H9 (cell line): ENCODE measurements at regions not wholly inside any gene's neighbourhood (a gene's known extent, or its start where the extent isn't known, plus 50 kb on each side); places are given as distances from the start of the nearest gene placed in this dataset.

ENCODE experiments used
- DNase-seq: peaks from one replicate; pipeline ENCODE4 v3.0.0-alpha.2; 2017
- H2AFZ ChIP-seq: one replicate; pipeline ENCODE4 v1.6.1; 2013; ENCODE audit warnings: mild to moderate bottlenecking, low read length, control low read depth, moderate library complexity
- H2AK5ac ChIP-seq: 2 replicates; pipeline ENCODE4 v1.6.1; 2013; ENCODE audit warnings: low read length, control low read depth, mixed read lengths; ENCODE audit not compliant: insufficient read length
- H2BK120ac ChIP-seq: one replicate; pipeline ENCODE4 v1.6.1; 2013; ENCODE audit warnings: low read depth, mild to moderate bottlenecking, low read length, control low read depth, inconsistent platforms; ENCODE audit not compliant: poor library complexity, severe bottlenecking
- H2BK12ac ChIP-seq: 2 replicates; pipeline ENCODE4 v1.6.1; 2013; ENCODE audit warnings: low read length, control low read depth, mixed read lengths, low read depth; ENCODE audit not compliant: insufficient read length
- H2BK15ac ChIP-seq: 2 replicates; pipeline ENCODE4 v1.6.1; 2013; ENCODE audit warnings: low read depth, low read length, control low read depth
- H2BK20ac ChIP-seq: one replicate; pipeline ENCODE4 v1.6.1; 2013; ENCODE audit warnings: low read depth, mild to moderate bottlenecking, low read length, control low read depth, inconsistent platforms; ENCODE audit not compliant: poor library complexity, severe bottlenecking
- H2BK5ac ChIP-seq: 2 replicates; pipeline ENCODE4 v1.6.1; 2013; ENCODE audit warnings: low read length, control low read depth, mixed read lengths; ENCODE audit not compliant: insufficient read length
- H3K14ac ChIP-seq: 2 replicates; pipeline ENCODE4 v1.6.1; 2013; ENCODE audit warnings: low read length, control low read depth; ENCODE audit not compliant: insufficient read depth
- H3K18ac ChIP-seq: 2 replicates; pipeline ENCODE4 v1.6.1; 2013; ENCODE audit warnings: low read depth, mild to moderate bottlenecking, mixed read lengths, low read length, control low read depth; ENCODE audit not compliant: insufficient read length
- H3K23ac ChIP-seq: 2 replicates; pipeline ENCODE4 v1.6.1; 2013; ENCODE audit warnings: low read length, control low read depth, mixed read lengths, low read depth; ENCODE audit not compliant: insufficient read length
- H3K23me2 ChIP-seq: 2 replicates; pipeline ENCODE4 v1.6.1; 2013; ENCODE audit warnings: low read depth, mild to moderate bottlenecking, mixed read lengths, low read length, control low read depth; ENCODE audit not compliant: insufficient read length, poor library complexity, severe bottlenecking
- H3K27ac ChIP-seq: 2 replicates; pipeline ENCODE4 v1.5.1; 2013; ENCODE audit warnings: low read length, control low read depth, mixed read lengths, low read depth; ENCODE audit not compliant: insufficient read length
- H3K27me3 ChIP-seq: 2 replicates; pipeline ENCODE4 v1.6.1; 2013; ENCODE audit warnings: low read length, control low read depth, inconsistent platforms; ENCODE audit not compliant: insufficient read depth
- H3K4ac ChIP-seq: 2 replicates; pipeline ENCODE4 v1.6.1; 2013; ENCODE audit warnings: low read depth, mild to moderate bottlenecking, control low read depth, inconsistent platforms, low read length, moderate library complexity
- H3K4me1 ChIP-seq: 2 replicates; pipeline ENCODE4 v1.6.1; 2013; ENCODE audit warnings: low read length, control low read depth, inconsistent platforms; ENCODE audit not compliant: insufficient read depth
- H3K4me2 ChIP-seq: 2 replicates; pipeline ENCODE4 v1.6.1; 2013; ENCODE audit warnings: low read length, control low read depth, mixed read lengths; ENCODE audit not compliant: insufficient read length, insufficient read depth
- H3K56ac ChIP-seq: 2 replicates; pipeline ENCODE4 v1.6.1; 2013; ENCODE audit warnings: low read depth, mild to moderate bottlenecking, mixed read lengths, low read length, control low read depth; ENCODE audit not compliant: insufficient read length
- H3K79me1 ChIP-seq: 2 replicates; pipeline ENCODE4 v1.6.1; 2013; ENCODE audit warnings: low read depth, mild to moderate bottlenecking, moderate library complexity, low read length, control low read depth, inconsistent platforms; ENCODE audit not compliant: insufficient read depth, poor library complexity, severe bottlenecking
- H3K79me2 ChIP-seq: 2 replicates; pipeline ENCODE4 v1.6.1; 2013; ENCODE audit warnings: low read length, control low read depth, inconsistent platforms; ENCODE audit not compliant: insufficient read depth
- H3K9ac ChIP-seq: 2 replicates; pipeline ENCODE4 v1.6.1; 2013; ENCODE audit warnings: low read length, control low read depth, mixed read lengths; ENCODE audit not compliant: insufficient read length; ENCODE audit errors: extremely low read depth
- H3K9me3 ChIP-seq: one replicate; pipeline ENCODE4 v1.6.1; 2013; ENCODE audit warnings: low read depth, low read length, inconsistent platforms; ENCODE audit not compliant: control insufficient read depth
- H3T11ph ChIP-seq: one replicate; pipeline ENCODE4 v1.6.1; 2013; ENCODE audit warnings: mild to moderate bottlenecking, low read length, control low read depth, inconsistent platforms
- H4K20me1 ChIP-seq: one replicate; pipeline ENCODE4 v1.6.1; 2013; ENCODE audit not compliant: control insufficient read depth, insufficient read length, insufficient read depth
- H4K5ac ChIP-seq: 2 replicates; pipeline ENCODE4 v1.6.1; 2013; ENCODE audit warnings: low read depth, mild to moderate bottlenecking, mixed read lengths, low read length, control low read depth; ENCODE audit not compliant: insufficient read length
- H4K8ac ChIP-seq: replicated peaks from 2 replicates; pipeline ENCODE4 v1.6.1; 2013; ENCODE audit warnings: low read length, control low read depth, mixed read lengths, low read depth; ENCODE audit not compliant: insufficient read length
- H4K91ac ChIP-seq: 2 replicates; pipeline ENCODE4 v1.6.1; 2013; ENCODE audit warnings: low read depth, mild to moderate bottlenecking, moderate library complexity, mixed read lengths, low read length, control low read depth; ENCODE audit not compliant: insufficient read length
- H3K27ac Mint-ChIP-seq, 3 experiments: 2 replicates in 2 of 3; 3 replicates in 1 of 3; pipeline ENCODE4 v1.8.0; 2020 to 2021; ENCODE audit warnings: mixed read lengths in 3 of 3, mild to moderate bottlenecking in 1 of 3, moderate library complexity in 1 of 3
- H3K27me3 Mint-ChIP-seq: 2 replicates; pipeline ENCODE4 v1.8.0; 2021; ENCODE audit warnings: low read depth, mild to moderate bottlenecking, moderate library complexity, mixed read lengths
- H3K36me3 Mint-ChIP-seq, 3 experiments: 2 replicates in 2 of 3; 3 replicates in 1 of 3; pipeline ENCODE4 v1.8.0; 2020 to 2021; ENCODE audit warnings: low read depth in 3 of 3, mixed read lengths in 3 of 3; ENCODE audit not compliant: insufficient read depth in 1 of 3
- H3K4me1 Mint-ChIP-seq, 2 experiments: 2 replicates each; pipeline ENCODE4 v1.8.0; 2020; ENCODE audit warnings: mixed read lengths in 2 of 2
- H3K4me3 Mint-ChIP-seq, 2 experiments: 2 replicates in 1 of 2; 3 replicates in 1 of 2; pipeline ENCODE4 v1.8.0; 2020 to 2021; ENCODE audit warnings: mild to moderate bottlenecking in 2 of 2, mixed read lengths in 2 of 2, moderate library complexity in 1 of 2
- H3K9me3 Mint-ChIP-seq, 2 experiments: 2 replicates in 1 of 2; 3 replicates in 1 of 2; pipeline ENCODE4 v1.8.0; 2020; ENCODE audit warnings: mild to moderate bottlenecking in 2 of 2, mixed read lengths in 2 of 2, moderate library complexity in 1 of 2
- WGBS: extraction: QIAGEN DNeasy Blood & Tissue Kit; methylation state at CpG from one replicate; pipeline ENCODE4 v1.1.7; 2013; ENCODE audit warnings: missing lambda C conversion rate, low lambda C conversion rate, mixed read lengths; ENCODE audit not compliant: insufficient read length; ENCODE audit errors: extremely low coverage; 5-methylcytosine and 5-hydroxymethylcytosine counted together
- TF ChIP-seq, protein P1 (sequence below): fragments of 200-600 bp; sonication (generic); conservative IDR thresholded peaks from 3 replicates; pipeline ENCODE4 v1.8.0; 2021; ENCODE audit warnings: antibody characterized with exemption, mild to moderate bottlenecking

DNA sequence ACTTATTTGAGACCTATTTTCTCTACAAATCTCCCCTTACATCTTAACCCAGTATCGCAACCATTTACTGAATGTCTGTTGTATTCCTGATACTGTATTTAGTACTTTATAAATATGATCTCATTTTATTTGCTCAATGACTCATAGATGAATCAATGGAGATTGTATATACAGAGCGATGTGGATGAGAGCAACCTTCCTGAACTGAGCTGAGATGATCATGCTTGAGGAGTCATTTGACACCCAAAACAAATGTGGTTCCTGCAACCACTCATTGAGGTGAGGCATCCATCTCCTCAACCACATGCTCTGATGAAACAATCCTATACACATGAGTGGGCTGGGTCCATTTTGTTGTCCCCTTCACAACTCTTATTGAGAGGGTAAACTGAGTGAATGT, 250.0 kb downstream of the CDC14C start:
- Histone ChIP-seq H2AK5ac (no peak overlapping the region), H3K56ac (no peak overlapping the region), H2BK20ac (no peak overlapping the region), H4K20me1 (no peaks in the 10 kb centered on the region), H3K4me2 (no peak overlapping the region), H4K8ac (no peak overlapping the region), H2AFZ (no peak overlapping the region), H3K4ac (no peak overlapping the region), H3K18ac (no peak overlapping the region), H3K23me2 (no peaks in the 10 kb centered on the region), H3T11ph (no peak overlapping the region), H3K4me1 (no peaks in the 10 kb centered on the region), H3K9ac (no peak overlapping the region), H2BK120ac (no peak overlapping the region), H4K5ac (no peak overlapping the region), H3K79me2 (no peaks in the 10 kb centered on the region), H3K27me3 (no peaks in the 10 kb centered on the region), H2BK5ac (no peak overlapping the region), H3K27ac (no peak overlapping the region), H4K91ac (no peak overlapping the region), H3K9me3 (no peaks in the 10 kb centered on the region), H2BK12ac (no peak overlapping the region), H3K14ac (no peak overlapping the region), H2BK15ac (no peak overlapping the region), H3K23ac (no peak overlapping the region), H3K79me1 (no peaks in the 10 kb centered on the region)
- TF ChIP-seq, protein P1, sequence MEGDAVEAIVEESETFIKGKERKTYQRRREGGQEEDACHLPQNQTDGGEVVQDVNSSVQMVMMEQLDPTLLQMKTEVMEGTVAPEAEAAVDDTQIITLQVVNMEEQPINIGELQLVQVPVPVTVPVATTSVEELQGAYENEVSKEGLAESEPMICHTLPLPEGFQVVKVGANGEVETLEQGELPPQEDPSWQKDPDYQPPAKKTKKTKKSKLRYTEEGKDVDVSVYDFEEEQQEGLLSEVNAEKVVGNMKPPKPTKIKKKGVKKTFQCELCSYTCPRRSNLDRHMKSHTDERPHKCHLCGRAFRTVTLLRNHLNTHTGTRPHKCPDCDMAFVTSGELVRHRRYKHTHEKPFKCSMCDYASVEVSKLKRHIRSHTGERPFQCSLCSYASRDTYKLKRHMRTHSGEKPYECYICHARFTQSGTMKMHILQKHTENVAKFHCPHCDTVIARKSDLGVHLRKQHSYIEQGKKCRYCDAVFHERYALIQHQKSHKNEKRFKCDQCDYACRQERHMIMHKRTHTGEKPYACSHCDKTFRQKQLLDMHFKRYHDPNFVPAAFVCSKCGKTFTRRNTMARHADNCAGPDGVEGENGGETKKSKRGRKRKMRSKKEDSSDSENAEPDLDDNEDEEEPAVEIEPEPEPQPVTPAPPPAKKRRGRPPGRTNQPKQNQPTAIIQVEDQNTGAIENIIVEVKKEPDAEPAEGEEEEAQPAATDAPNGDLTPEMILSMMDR = no peak
- Mint-ChIP-seq H3K27me3 (no peaks in the 10 kb centered on the region), H3K4me3 (no peak overlapping the region), H3K4me1 (no peaks in the 10 kb centered on the region), H3K27ac (no peak overlapping the region), H3K9me3 (peaks cover 0 to 4% of the 10 kb centered on the region in 2 experiments; a peak in 2 of 5 replicates), H3K36me3 (peaks cover 0 to 6% (median 4%) of the 10 kb centered on the region in 3 experiments; a peak in 1 of 7 replicates)
- no CpG with 5 or more reads among the region's 2 CpGs for WGBS
- DNase-seq = no peak
